BE2C (cell line): ENCODE measurements at regions not wholly inside any gene's neighbourhood (a gene's known extent, or its start where the extent isn't known, plus 50 kb on each side); places are given as distances from the start of the nearest gene placed in this dataset.

Experiments used
- DNase-seq: peaks from one replicate; pipeline ENCODE4 v3.0.0-alpha.2; 2020
- H3K27me3 ChIP-seq: fragments of 250-450 bp; sonication (Bioruptor Pico); 2 replicates; pipeline ENCODE4 v1.5.1; 2020; ENCODE audit warnings: mild to moderate bottlenecking
- H3K36me3 ChIP-seq: fragments of 250-450 bp; sonication (Bioruptor Pico); 2 replicates; pipeline ENCODE4 v1.5.1; 2020; ENCODE audit warnings: mild to moderate bottlenecking
- H3K4me1 ChIP-seq: fragments of 250-450 bp; sonication (Bioruptor Pico); 2 replicates; pipeline ENCODE4 v1.5.1; 2020
- H3K4me3 ChIP-seq: 2 replicates; pipeline ENCODE4 v1.5.1; 2011; ENCODE audit warnings: low read depth, low read length
- H3K9me3 ChIP-seq: fragments of 250-450 bp; sonication (Bioruptor Pico); 2 replicates; pipeline ENCODE4 v1.5.1; 2020
- TF ChIP-seq, protein P1 (sequence below): IDR thresholded peaks from 2 replicates; pipeline ENCODE4 v1.5.1; 2012; ENCODE audit warnings: mild to moderate bottlenecking, low read depth, low read length

- Histone ChIP-seq H3K36me3 (no peaks in the 10 kb centered on the region), H3K4me3 (no peak overlapping the region), H3K27me3 (no peaks in the 10 kb centered on the region), H3K4me1 (no peaks in the 10 kb centered on the region), H3K9me3 (no peaks in the 10 kb centered on the region)
- TF ChIP-seq, protein P1, sequence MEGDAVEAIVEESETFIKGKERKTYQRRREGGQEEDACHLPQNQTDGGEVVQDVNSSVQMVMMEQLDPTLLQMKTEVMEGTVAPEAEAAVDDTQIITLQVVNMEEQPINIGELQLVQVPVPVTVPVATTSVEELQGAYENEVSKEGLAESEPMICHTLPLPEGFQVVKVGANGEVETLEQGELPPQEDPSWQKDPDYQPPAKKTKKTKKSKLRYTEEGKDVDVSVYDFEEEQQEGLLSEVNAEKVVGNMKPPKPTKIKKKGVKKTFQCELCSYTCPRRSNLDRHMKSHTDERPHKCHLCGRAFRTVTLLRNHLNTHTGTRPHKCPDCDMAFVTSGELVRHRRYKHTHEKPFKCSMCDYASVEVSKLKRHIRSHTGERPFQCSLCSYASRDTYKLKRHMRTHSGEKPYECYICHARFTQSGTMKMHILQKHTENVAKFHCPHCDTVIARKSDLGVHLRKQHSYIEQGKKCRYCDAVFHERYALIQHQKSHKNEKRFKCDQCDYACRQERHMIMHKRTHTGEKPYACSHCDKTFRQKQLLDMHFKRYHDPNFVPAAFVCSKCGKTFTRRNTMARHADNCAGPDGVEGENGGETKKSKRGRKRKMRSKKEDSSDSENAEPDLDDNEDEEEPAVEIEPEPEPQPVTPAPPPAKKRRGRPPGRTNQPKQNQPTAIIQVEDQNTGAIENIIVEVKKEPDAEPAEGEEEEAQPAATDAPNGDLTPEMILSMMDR, result no peak
- DNase-seq, result no peak
Measured at GRCh38 chr2:121895723-121896571, 140.5 kb downstream of the TSN start.

- Histone ChIP-seq H3K36me3 (no peaks in the 10 kb centered on the region), H3K4me1 (no peaks in the 10 kb centered on the region), H3K27me3 (no peaks in the 10 kb centered on the region), H3K4me3 (no peak overlapping the region), H3K9me3 (no peaks in the 10 kb centered on the region)
- TF ChIP-seq, protein P1, result peak; percentile 66
- peak; percentile 18 for DNase-seq
Measured at GRCh38 chr2:121897335-121897970, 142.0 kb downstream of the TSN start.

DNA sequence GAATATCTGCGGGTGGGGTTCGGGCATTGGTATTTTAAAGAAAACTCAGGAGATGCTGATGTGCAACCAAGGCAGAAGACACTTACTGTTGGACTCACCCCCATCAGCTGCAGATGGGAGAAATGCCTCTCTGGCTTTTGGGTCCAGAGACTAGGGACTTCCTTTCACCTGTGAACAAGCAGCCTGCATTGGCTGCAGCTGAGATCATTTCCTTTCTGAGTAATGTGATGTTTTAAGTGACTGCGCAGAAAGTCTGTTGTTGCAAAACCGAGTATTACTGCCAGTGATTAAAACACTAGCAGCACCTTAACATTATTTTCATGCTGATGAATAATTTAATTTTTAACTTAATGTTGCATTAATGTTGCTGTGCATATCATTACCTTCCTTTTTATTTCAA is 143.0 kb downstream of the TSN start:
- H3K27me3 ChIP-seq, result no peaks in the 10 kb centered on the region
- no peaks in the 10 kb centered on the region for H3K4me1 ChIP-seq
- H3K4me3 ChIP-seq, result no peak overlapping the region
- H3K36me3 ChIP-seq, result no peaks in the 10 kb centered on the region
- TF ChIP-seq, protein P1, result no peak
- no peak for DNase-seq
- no peaks in the 10 kb centered on the region for H3K9me3 ChIP-seq

GRCh38 chr2:121900391-121900790 is 144.9 kb downstream of the TSN start:
- no peaks in the 10 kb centered on the region for H3K9me3 ChIP-seq
- no peak for DNase-seq
- no peaks in the 10 kb centered on the region for H3K27me3 ChIP-seq
- H3K4me1 ChIP-seq, result no peaks in the 10 kb centered on the region
- no peak overlapping the region for H3K4me3 ChIP-seq
- H3K36me3 ChIP-seq, result no peaks in the 10 kb centered on the region
- TF ChIP-seq, protein P1, result no peak

GRCh38 chr2:121902171-121902591 is 146.7 kb downstream of the TSN start:
- Histone ChIP-seq H3K4me3 (no peak overlapping the region), H3K27me3 (no peaks in the 10 kb centered on the region), H3K36me3 (no peaks in the 10 kb centered on the region), H3K4me1 (no peaks in the 10 kb centered on the region), H3K9me3 (no peaks in the 10 kb centered on the region)
- TF ChIP-seq, protein P1, result no peak
- no peak for DNase-seq

- TF ChIP-seq, protein P1, result no peak
Measured at GRCh38 chr2:121902616-121903015, 147.2 kb downstream of the TSN start.

More at GRCh38 chr2:121902616-121903015, 147.2 kb downstream of the TSN start:
- no peaks in the 10 kb centered on the region for H3K36me3 ChIP-seq
- H3K4me1 ChIP-seq, result no peaks in the 10 kb centered on the region
- no peaks in the 10 kb centered on the region for H3K9me3 ChIP-seq
- no peak for DNase-seq
- H3K27me3 ChIP-seq, result no peaks in the 10 kb centered on the region
- H3K4me3 ChIP-seq, result no peak overlapping the region
